ENCODE measurements at regions not wholly inside any gene's neighbourhood (a gene's known extent, or its start where the extent isn't known, plus 50 kb on each side); places are given as distances from the start of the nearest gene placed in this dataset.

DNA sequence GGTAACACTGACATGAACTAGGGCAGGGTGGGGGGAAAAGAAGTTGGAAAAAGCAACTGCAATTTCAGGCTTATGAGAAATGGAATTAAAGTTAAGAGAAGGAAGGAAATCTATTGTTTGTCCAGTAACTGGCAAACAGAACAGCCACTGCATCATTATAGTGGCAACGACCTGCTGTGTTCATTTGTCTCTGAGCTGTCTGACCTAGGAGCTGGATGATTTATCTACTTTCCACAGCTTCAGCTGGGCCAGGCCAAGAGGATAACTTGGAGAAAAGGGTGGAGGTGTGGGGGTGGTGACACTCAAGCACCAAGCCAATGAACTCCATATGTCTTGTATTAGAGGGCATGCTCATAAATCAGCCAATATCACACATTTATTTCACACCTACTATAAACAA is 291.5 kb upstream of the KLHL29 start:
- no peak for DNase-seq (ENCODE audit: low spot score)

GRCh38 chr2:23096906-23097602 is 287.9 kb upstream of the KLHL29 start:
- DNase-seq (ENCODE audit: low spot score): no peak

- DNase-seq (ENCODE audit: low spot score): no peak
Measured at GRCh38 chr2:23100406-23100805, 284.6 kb upstream of the KLHL29 start.

DNA sequence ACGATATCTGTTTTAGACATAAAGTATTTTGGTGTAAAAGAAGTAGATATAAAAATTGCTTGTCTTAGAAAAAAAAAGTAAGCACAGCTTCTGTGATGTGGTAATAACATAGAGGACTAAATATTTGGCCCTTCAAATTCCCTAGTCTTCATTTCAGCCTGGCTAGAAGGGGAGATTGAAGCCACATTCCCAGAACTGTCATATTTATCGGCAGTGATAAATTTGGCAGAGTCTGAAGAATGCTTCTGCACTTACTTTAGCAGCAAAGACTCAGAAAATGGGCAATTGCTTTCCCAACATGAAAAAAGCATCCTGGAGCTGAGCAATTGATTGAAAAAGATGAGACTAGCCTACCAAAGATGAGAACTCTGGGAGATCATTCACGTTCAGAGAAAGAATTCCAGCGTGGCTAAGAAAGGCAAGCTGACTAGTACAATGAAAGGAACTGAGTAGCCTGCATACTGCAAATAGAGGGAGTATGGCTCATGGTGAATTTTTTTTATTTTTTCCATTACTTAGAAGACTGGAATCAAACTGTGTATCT is 278.7 kb upstream of the KLHL29 start:
- DNase-seq (ENCODE audit: low spot score): no peak

- no peak for DNase-seq (ENCODE audit: low spot score)
Measured at GRCh38 chr2:23107327-23107941, 277.5 kb upstream of the KLHL29 start.

DNA sequence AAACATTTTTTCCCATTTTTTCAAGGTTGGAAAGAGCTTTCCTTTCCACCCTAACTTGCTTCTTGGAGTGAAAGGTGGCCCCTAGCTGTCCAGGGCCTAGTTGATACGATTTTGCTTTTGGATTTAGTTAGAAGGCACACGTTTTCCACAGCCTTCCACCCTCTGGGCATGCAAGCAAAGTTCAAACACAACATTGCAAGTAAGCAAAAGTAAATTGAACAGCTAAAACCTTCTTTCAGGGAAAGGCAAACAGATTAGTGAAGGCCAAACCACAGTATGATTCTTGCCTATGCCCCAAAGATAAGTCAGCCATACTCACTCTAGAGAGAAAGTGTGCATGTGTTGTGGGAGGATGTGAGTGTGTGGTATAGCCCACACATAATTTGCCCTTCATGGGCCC is 273.7 kb upstream of the KLHL29 start:
- DNase-seq (ENCODE audit: low spot score): no peak

GRCh38 chr2:23112517-23112916 is 272.5 kb upstream of the KLHL29 start:
- DNase-seq (ENCODE audit: low spot score): no peak

GRCh38 chr2:23114299-23114698 is 270.7 kb upstream of the KLHL29 start:
- DNase-seq (ENCODE audit: low spot score): no peak

DNA sequence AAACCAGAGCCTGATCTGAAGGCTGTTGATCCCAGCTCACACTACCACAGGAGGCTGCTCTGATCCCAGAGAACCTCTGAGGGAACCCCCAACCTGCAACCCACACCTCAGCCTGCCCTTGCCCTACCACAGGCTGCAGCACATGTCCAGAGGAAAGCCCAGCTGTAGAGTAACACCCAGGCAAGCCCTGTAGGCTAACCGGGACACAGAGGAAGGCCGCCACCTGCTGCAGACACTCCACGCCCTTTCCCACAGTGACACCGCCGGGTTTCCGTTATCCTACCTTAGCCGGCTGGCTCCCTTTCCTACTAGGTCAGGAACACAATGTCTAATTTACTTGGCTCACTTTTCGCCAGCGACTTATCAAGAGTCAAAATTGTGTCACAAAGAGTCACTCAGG is 266.7 kb upstream of the KLHL29 start:
- DNase-seq (ENCODE audit: low spot score): no peak

- DNase-seq (ENCODE audit: low spot score): no peak
Measured at GRCh38 chr2:23118894-23119293, 266.1 kb upstream of the KLHL29 start.

GRCh38 chr2:23120161-23120560 is 264.8 kb upstream of the KLHL29 start:
- no peak for DNase-seq (ENCODE audit: low spot score)

- no peak for DNase-seq (ENCODE audit: low spot score)
Measured at GRCh38 chr2:23121968-23122648, 262.9 kb upstream of the KLHL29 start.

GRCh38 chr2:23122681-23123215 is 262.2 kb upstream of the KLHL29 start:
- no peak for DNase-seq (ENCODE audit: low spot score)

DNA sequence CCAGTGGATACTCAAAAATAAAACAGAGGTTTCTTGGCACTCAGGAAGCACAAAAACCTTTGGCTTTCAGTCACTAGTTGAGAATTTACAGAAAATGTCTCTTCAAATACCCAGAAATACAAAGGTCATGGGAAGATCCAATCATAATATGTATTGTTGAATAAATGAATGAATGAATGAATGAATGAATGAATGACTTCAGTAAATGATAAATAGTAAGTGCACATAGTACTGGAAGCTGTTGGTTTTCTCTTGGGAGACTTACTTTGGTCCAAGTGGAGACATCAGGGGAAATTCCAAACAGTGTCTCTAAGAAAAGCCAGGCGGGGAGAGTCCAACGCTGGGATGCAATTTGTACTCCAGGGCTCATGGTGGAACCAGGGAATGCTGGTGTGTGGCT is 261.3 kb upstream of the KLHL29 start:
- no peak for DNase-seq (ENCODE audit: low spot score)

GRCh38 chr2:23124214-23124750 is 260.7 kb upstream of the KLHL29 start:
- DNase-seq (ENCODE audit: low spot score): no peak

DNA sequence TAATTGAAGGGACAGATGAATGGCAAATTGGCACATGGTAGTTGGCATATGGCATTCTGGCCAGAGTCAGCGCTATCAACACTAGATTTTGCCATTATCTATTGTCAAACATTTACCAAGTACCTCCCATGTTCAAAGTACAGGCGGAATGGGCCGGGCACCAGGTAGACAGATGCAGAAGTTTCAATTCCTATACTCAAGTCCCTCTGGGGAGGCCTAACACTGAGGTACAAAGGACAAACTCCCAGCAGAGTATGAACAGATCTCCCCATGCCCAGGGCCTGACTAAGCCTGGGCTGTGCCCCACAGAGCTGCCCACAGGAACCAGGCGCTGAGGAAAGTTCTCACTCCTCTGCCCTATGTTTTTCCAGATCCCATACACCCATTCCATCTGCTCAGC is 257.5 kb upstream of the KLHL29 start:
- no peak for DNase-seq (ENCODE audit: low spot score)

GRCh38 chr2:23128684-23129292 is 256.2 kb upstream of the KLHL29 start:
- DNase-seq (ENCODE audit: low spot score): no peak

- DNase-seq (ENCODE audit: low spot score): no peak
Measured at GRCh38 chr2:23131066-23131575, 253.9 kb upstream of the KLHL29 start.

- no peak for DNase-seq (ENCODE audit: low spot score)
Measured at GRCh38 chr2:23132000-23132399, 253.0 kb upstream of the KLHL29 start.

DNA sequence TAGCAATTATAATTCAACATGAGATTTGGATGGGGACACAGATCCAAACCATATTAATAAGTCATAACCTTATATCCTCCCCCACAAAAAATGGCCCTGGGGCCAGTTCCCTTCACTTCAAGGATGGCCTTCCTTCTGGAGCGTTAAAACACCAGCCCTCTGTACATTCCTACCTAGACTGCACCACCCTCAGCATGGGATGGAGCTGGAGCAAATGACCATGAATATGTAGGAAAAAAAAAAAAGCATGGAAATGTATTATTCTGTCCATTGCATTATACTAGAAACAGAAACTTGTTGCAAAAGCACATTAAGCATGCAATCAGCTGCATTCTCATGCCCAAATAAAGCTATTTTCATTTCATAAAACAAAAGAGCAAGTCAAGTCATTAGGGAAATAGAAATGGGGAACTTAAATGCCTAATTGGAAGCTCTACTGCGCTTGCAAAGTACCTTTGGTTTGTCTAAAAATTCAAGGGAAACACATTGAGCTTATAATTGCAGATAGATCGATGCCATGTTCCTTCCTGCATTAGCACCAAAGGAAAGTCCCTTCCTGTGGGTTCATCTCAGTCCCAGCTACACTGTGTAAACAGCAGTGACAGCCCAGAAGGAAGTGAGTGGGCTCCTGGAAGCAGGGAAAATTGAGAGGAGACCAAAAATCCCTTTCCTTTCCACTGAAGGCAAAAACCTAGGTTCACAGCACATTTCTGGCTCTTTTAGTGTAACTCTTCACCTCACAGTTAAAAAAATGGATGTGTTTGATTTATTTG is 252.0 kb upstream of the KLHL29 start:
- DNase-seq (ENCODE audit: low spot score): no peak

GRCh38 chr2:23134726-23135125 is 250.3 kb upstream of the KLHL29 start:
- no peak for DNase-seq (ENCODE audit: low spot score)

Data from AG08396 (cell line).